SH-SY5Y (cell line): ENCODE measurements at regions not wholly inside any gene's neighbourhood (a gene's known extent, or its start where the extent isn't known, plus 50 kb on each side); places are given as distances from the start of the nearest gene placed in this dataset.

Source experiments
- GATA2 ChIP-seq: IDR thresholded peaks from 2 replicates; pipeline ENCODE4 v1.6.1; 2011; ENCODE audit warnings: mild to moderate bottlenecking, low read depth, low read length
- GATA3 ChIP-seq: IDR thresholded peaks from 2 replicates; pipeline ENCODE4 v1.6.1; 2011; ENCODE audit warnings: low read depth, mild to moderate bottlenecking, low read length, moderate library complexity

DNA sequence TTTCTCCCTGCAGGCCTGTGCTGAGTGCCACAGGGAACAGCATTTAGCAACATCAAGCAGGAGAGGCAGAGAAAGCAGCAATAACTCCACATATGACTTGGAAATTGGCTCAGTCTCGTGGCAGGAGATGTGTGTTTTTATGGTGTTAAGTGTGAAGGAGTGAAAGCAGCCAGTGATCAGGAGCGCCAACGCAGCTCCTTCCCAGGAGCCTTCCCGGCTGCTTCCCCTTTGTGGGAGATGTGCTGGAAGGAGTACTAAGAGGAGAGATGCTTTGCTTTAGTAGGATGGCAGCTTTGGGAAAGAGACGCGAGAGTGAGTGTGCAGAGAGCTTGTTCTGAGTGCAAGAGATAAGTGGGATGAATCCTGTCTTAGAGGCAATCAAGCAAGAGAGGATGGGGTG is 54.7 kb upstream of the KIRREL3 start:
- TF ChIP-seq GATA3 (no peak), GATA2 (no peak)
